MG63 (cell line): ENCODE measurements at regions not wholly inside any gene's neighbourhood (a gene's known extent, or its start where the extent isn't known, plus 50 kb on each side); places are given as distances from the start of the nearest gene placed in this dataset.
"Not testable (repeated sequence)": the region's sequence is repeated elsewhere in the genome, so short reads cannot be mapped to it uniquely, and the experiment has no call there.

Experiments used
- DNase-seq: peaks from one replicate; pipeline ENCODE4 v3.0.0-alpha.2; 2020
- H3K27me3 ChIP-seq: fragments of 250-450 bp; sonication (Bioruptor Pico); 2 replicates; pipeline ENCODE4 v1.5.1; 2020; ENCODE audit warnings: mild to moderate bottlenecking, moderate library complexity
- H3K36me3 ChIP-seq: fragments of 250-450 bp; sonication (Bioruptor Pico); 2 replicates; pipeline ENCODE4 v1.5.1; 2020; ENCODE audit warnings: mild to moderate bottlenecking, moderate library complexity
- H3K4me3 ChIP-seq: fragments of 250-450 bp; sonication (Bioruptor Pico); 2 replicates; pipeline ENCODE4 v1.5.1; 2020; ENCODE audit warnings: mild to moderate bottlenecking, moderate library complexity
- H3K9me3 ChIP-seq: fragments of 250-450 bp; sonication (Bioruptor Pico); 2 replicates; pipeline ENCODE4 v1.5.1; 2020; ENCODE audit warnings: mild to moderate bottlenecking, moderate library complexity

GRCh38 chr21:32868631-32869454 lies 97.3 kb upstream of the PAXBP1 start:
- Histone ChIP-seq H3K27me3 (peaks cover 32% of the 10 kb centered on the region), H3K36me3 (no peaks in the 10 kb centered on the region), H3K9me3 (no peaks in the 10 kb centered on the region), H3K4me3 (no peak overlapping the region)
- DNase-seq: no peak

GRCh38 chr21:32869459-32869858 lies 97.9 kb upstream of the PAXBP1 start:
- Histone ChIP-seq H3K27me3 (peaks cover 32% of the 10 kb centered on the region), H3K36me3 (no peaks in the 10 kb centered on the region), H3K4me3 (no peak overlapping the region), H3K9me3 (no peaks in the 10 kb centered on the region)
- DNase-seq: no peak

GRCh38 chr21:32876426-32876825 lies 104.9 kb upstream of the PAXBP1 start:
- Histone ChIP-seq H3K9me3 (no peaks in the 10 kb centered on the region), H3K4me3 (no peak overlapping the region), H3K27me3 (peaks cover 3% of the 10 kb centered on the region), H3K36me3 (no peaks in the 10 kb centered on the region)
- no peak for DNase-seq

- H3K4me3 ChIP-seq, H3K36me3 ChIP-seq, H3K27me3 ChIP-seq, DNase-seq, H3K9me3 ChIP-seq: not testable (repeated sequence)
Measured at GRCh38 chr21:32877888-32878287, 106.3 kb upstream of the PAXBP1 start.

GRCh38 chr21:32878661-32879060 lies 107.1 kb upstream of the PAXBP1 start:
- no peaks in the 10 kb centered on the region for H3K36me3 ChIP-seq
- H3K4me3 ChIP-seq: no peak overlapping the region
- H3K9me3 ChIP-seq: no peaks in the 10 kb centered on the region
- no peak for DNase-seq
- peaks cover 8% of the 10 kb centered on the region for H3K27me3 ChIP-seq

- no peaks in the 10 kb centered on the region for H3K9me3 ChIP-seq
- no peak for DNase-seq
- no peak overlapping the region for H3K4me3 ChIP-seq
- no peaks in the 10 kb centered on the region for H3K36me3 ChIP-seq
- peaks cover 8% of the 10 kb centered on the region for H3K27me3 ChIP-seq
Measured at GRCh38 chr21:32881458-32881857, 109.9 kb upstream of the PAXBP1 start.

- Histone ChIP-seq H3K36me3 (no peaks in the 10 kb centered on the region), H3K27me3 (peaks cover 8% of the 10 kb centered on the region), H3K4me3 (no peak overlapping the region), H3K9me3 (no peaks in the 10 kb centered on the region)
- DNase-seq: no peak
Measured at GRCh38 chr21:32884062-32884461, 112.5 kb upstream of the PAXBP1 start.

GRCh38 chr21:32886339-32886738 lies 114.8 kb upstream of the PAXBP1 start:
- Histone ChIP-seq H3K9me3 (no peaks in the 10 kb centered on the region), H3K4me3 (peak overlapping the region; percentile 33), H3K27me3 (peaks cover 5% of the 10 kb centered on the region), H3K36me3 (no peaks in the 10 kb centered on the region)
- DNase-seq: peak; percentile 10

- no peaks in the 10 kb centered on the region for H3K36me3 ChIP-seq
- no peak overlapping the region for H3K4me3 ChIP-seq
- no peaks in the 10 kb centered on the region; the same call in 1 of the 2 replicates for H3K27me3 ChIP-seq
- H3K9me3 ChIP-seq: no peaks in the 10 kb centered on the region
- no peak for DNase-seq
Measured at GRCh38 chr21:32887026-32887425, 115.5 kb upstream of the PAXBP1 start.

GRCh38 chr21:32888971-32889370 lies 117.4 kb upstream of the PAXBP1 start:
- Histone ChIP-seq H3K36me3 (no peaks in the 10 kb centered on the region), H3K9me3 (no peaks in the 10 kb centered on the region), H3K27me3 (no peaks in the 10 kb centered on the region; the same call in 1 of the 2 replicates), H3K4me3 (no peak overlapping the region)
- no peak for DNase-seq

GRCh38 chr21:32889596-32889995 lies 118.0 kb upstream of the PAXBP1 start:
- H3K9me3 ChIP-seq: no peaks in the 10 kb centered on the region
- no peaks in the 10 kb centered on the region; the same call in 1 of the 2 replicates for H3K27me3 ChIP-seq
- no peaks in the 10 kb centered on the region for H3K36me3 ChIP-seq
- no peak overlapping the region for H3K4me3 ChIP-seq
- no peak for DNase-seq

- Histone ChIP-seq H3K9me3 (no peaks in the 10 kb centered on the region; the same call in 1 of the 2 replicates), H3K36me3 (no peaks in the 10 kb centered on the region), H3K4me3 (no peak overlapping the region), H3K27me3 (peaks cover 3% of the 10 kb centered on the region; the same call in 1 of the 2 replicates)
- no peak for DNase-seq
Measured at GRCh38 chr21:32894321-32894720, 122.8 kb upstream of the PAXBP1 start.

- Histone ChIP-seq H3K9me3 (no peaks in the 10 kb centered on the region), H3K27me3 (no peaks in the 10 kb centered on the region; the same call in 1 of the 2 replicates), H3K36me3 (no peaks in the 10 kb centered on the region), H3K4me3 (no peak overlapping the region)
- DNase-seq: no peak
Measured at GRCh38 chr21:32900814-32901213, 124.9 kb upstream of the OLIG2 start.

GRCh38 chr21:32907521-32907920 lies 118.2 kb upstream of the OLIG2 start:
- Histone ChIP-seq H3K27me3 (no peaks in the 10 kb centered on the region), H3K9me3 (no peaks in the 10 kb centered on the region), H3K4me3 (no peak overlapping the region), H3K36me3 (no peaks in the 10 kb centered on the region)
- DNase-seq: no peak

- H3K27me3 ChIP-seq: no peaks in the 10 kb centered on the region
- no peak overlapping the region for H3K4me3 ChIP-seq
- no peak for DNase-seq
- no peaks in the 10 kb centered on the region for H3K9me3 ChIP-seq
- no peaks in the 10 kb centered on the region for H3K36me3 ChIP-seq
Measured at GRCh38 chr21:32908534-32908933, 117.2 kb upstream of the OLIG2 start.

GRCh38 chr21:32909393-32909792 lies 116.3 kb upstream of the OLIG2 start:
- DNase-seq: no peak
- H3K36me3 ChIP-seq: no peaks in the 10 kb centered on the region
- H3K9me3 ChIP-seq: no peaks in the 10 kb centered on the region
- no peaks in the 10 kb centered on the region for H3K27me3 ChIP-seq
- no peak overlapping the region for H3K4me3 ChIP-seq

GRCh38 chr21:32914424-32915039 lies 111.2 kb upstream of the OLIG2 start:
- DNase-seq: no peak
- H3K9me3 ChIP-seq: no peaks in the 10 kb centered on the region
- no peak overlapping the region for H3K4me3 ChIP-seq
- H3K27me3 ChIP-seq: no peaks in the 10 kb centered on the region
- no peaks in the 10 kb centered on the region for H3K36me3 ChIP-seq

GRCh38 chr21:32915099-32915498 lies 110.6 kb upstream of the OLIG2 start:
- H3K27me3 ChIP-seq: no peaks in the 10 kb centered on the region
- H3K9me3 ChIP-seq: no peaks in the 10 kb centered on the region
- no peak for DNase-seq
- H3K36me3 ChIP-seq: no peaks in the 10 kb centered on the region
- H3K4me3 ChIP-seq: no peak overlapping the region
